ENCODE measurements at regions not wholly inside any gene's neighbourhood (a gene's known extent, or its start where the extent isn't known, plus 50 kb on each side); places are given as distances from the start of the nearest gene placed in this dataset.
"Not testable (repeated sequence)": the region's sequence is repeated elsewhere in the genome, so short reads cannot be mapped to it uniquely, and the experiment has no call there.

DNA sequence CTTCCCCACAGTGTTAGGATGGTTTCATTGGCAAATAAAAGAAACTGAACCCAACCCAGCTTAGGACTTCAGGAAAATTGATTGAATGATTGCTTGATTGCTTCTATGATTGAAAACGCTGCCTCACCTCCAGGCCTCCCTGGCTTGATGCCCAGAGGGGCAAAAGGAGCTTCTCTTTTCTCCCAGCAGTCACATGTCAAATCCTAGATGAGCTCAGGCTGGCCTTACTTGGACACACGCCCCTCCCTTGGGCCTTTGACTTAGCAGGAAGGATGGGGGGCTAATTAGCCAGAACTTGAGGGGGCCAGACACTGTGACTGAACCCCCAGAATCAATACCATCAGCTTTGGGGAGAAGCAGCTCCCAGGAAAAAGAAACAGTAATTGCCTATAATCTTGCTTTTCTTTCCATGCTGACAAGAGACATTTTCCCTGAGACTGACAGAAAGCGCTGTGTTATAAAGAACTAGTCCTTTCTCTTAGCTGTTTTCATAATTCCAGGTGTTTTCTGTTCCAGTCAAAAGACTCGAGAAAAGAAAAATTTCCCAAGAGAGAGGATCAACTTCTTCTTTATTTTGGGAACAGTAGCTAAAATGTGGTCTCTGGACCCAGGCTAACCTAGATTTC is 50.8 kb upstream of the ATP5PO start:
- WGBS, 2 donors, result 46 to 53% methylated on average over 3 to 4 of the region's 4 CpGs
- intact Hi-C loops (cut with DNase I), result no loop called here
- Histone ChIP-seq H3K27me3 (no peaks in the 10 kb centered on the region), H3K4me3 (no peak overlapping the region), H3K4me1 (peaks cover 17% of the 10 kb centered on the region), H3K27ac (no peak overlapping the region), H3K36me3 (replicated peaks in 1 of 2; ENCODE audit: insufficient read depth in 1 of 2, low read depth in 2 of 2) (no peaks in the 10 kb centered on the region), H3K9me3 (no peaks in the 10 kb centered on the region)
- DNase-seq (no peak), ATAC-seq (no peak)
- TF ChIP-seq POLR2A (IDR thresholded peaks at IDR 0.05) (no peak), CTCF (IDR thresholded peaks at IDR 0.05) (no peak)

DNA sequence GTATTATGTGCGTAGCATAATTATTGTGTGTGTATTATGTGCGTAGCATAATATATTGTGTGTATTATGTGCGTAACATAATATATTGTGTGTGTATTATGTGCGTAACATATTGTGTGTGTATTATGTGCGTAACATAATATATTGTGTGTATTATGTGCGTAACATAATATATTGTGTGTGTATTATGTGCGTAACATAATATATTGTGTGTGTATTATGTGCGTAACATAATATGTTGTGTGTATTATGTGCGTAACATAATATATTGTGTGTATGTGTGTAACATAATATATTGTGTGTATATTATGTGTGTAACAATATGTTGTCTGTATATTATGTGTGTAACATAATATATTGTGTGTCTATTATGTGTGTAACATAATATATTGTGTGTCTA is 50.1 kb upstream of the ATP5PO start:
- peak overlapping the region in 1 of 4 donors; percentile 18 for H3K27ac ChIP-seq
- H3K9me3 ChIP-seq; intact Hi-C loops (cut with DNase I); ATAC-seq; DNase-seq; H3K36me3 ChIP-seq (replicated peaks in 1 of 2; ENCODE audit: insufficient read depth in 1 of 2, low read depth in 2 of 2); H3K27me3 ChIP-seq; H3K4me3 ChIP-seq: not testable (repeated sequence)
- peaks cover 17% of the 10 kb centered on the region for H3K4me1 ChIP-seq
- WGBS, 2 donors, result 90 to 95% methylated on average over 9 of the region's 9 CpGs

All from body of pancreas (tissue), 4 donors.